ENCODE measurements at regions not wholly inside any gene's neighbourhood (a gene's known extent, or its start where the extent isn't known, plus 50 kb on each side); places are given as distances from the start of the nearest gene placed in this dataset.

DNA sequence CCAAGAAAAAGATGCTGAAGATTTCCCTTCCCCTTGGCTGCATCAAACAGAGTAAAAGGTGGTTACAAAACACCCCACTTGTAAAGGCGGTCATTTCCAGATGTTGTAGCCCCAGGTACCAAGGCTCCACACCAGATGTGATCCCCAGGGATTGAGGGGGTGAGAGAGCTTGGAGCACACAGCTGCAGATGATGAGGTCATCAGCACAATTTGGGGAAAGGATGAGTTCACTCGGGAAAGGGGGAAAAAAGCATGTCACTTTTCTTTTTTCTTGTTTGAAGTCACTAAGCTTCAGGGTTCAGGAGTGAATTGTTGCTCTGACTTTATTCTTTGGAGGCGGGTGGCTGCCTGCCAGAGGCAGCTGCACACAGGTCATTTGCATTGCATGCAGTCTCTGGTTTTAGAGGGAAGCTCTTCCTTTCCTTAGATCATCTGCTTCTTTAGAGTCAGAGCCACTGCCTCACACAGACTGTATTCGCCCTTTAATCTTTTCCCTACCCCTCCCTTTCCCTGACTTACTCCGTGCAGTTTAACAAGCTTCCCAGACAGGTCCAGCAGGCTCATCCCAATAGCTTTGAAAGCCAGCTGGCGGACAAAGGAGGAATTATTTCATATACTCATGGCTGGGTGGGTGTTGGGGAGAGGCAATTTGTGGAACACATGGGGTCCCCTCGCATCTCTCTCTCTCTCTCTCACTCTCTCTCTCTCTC is 409.3 kb upstream of the SLC24A2 start:
- TF ChIP-seq, protein P1, sequence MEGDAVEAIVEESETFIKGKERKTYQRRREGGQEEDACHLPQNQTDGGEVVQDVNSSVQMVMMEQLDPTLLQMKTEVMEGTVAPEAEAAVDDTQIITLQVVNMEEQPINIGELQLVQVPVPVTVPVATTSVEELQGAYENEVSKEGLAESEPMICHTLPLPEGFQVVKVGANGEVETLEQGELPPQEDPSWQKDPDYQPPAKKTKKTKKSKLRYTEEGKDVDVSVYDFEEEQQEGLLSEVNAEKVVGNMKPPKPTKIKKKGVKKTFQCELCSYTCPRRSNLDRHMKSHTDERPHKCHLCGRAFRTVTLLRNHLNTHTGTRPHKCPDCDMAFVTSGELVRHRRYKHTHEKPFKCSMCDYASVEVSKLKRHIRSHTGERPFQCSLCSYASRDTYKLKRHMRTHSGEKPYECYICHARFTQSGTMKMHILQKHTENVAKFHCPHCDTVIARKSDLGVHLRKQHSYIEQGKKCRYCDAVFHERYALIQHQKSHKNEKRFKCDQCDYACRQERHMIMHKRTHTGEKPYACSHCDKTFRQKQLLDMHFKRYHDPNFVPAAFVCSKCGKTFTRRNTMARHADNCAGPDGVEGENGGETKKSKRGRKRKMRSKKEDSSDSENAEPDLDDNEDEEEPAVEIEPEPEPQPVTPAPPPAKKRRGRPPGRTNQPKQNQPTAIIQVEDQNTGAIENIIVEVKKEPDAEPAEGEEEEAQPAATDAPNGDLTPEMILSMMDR (IDR thresholded peaks at IDR 0.05; ENCODE audit: unreplicated experiment) = no peak
- H3K36me3 Mint-ChIP-seq (ENCODE audit: insufficient read depth) = no peaks in the 10 kb centered on the region
- H3K4me3 Mint-ChIP-seq (ENCODE audit: low read depth) = no peak overlapping the region
- peaks cover 6% of the 10 kb centered on the region for H3K4me1 Mint-ChIP-seq (ENCODE audit: low read depth)
- peaks cover 8% of the 10 kb centered on the region for H3K9me3 Mint-ChIP-seq (ENCODE audit: low read depth)
- H3K27me3 Mint-ChIP-seq = no peaks in the 10 kb centered on the region
- DNase-seq (ENCODE audit: low spot score, unreplicated experiment) = no peak
- H3K27ac Mint-ChIP-seq = no peak overlapping the region

GRCh38 chr9:20191228-20191840 is 402.5 kb upstream of the SLC24A2 start:
- Mint-ChIP-seq H3K9me3 (ENCODE audit: low read depth) (peaks cover 8% of the 10 kb centered on the region), H3K27me3 (no peaks in the 10 kb centered on the region), H3K36me3 (ENCODE audit: insufficient read depth) (no peaks in the 10 kb centered on the region), H3K27ac (no peak overlapping the region), H3K4me3 (ENCODE audit: low read depth) (no peak overlapping the region), H3K4me1 (ENCODE audit: low read depth) (peaks cover 18% of the 10 kb centered on the region)
- TF ChIP-seq, protein P1 (IDR thresholded peaks at IDR 0.05; ENCODE audit: unreplicated experiment) = no peak
- DNase-seq (ENCODE audit: low spot score, unreplicated experiment) = no peak

DNA sequence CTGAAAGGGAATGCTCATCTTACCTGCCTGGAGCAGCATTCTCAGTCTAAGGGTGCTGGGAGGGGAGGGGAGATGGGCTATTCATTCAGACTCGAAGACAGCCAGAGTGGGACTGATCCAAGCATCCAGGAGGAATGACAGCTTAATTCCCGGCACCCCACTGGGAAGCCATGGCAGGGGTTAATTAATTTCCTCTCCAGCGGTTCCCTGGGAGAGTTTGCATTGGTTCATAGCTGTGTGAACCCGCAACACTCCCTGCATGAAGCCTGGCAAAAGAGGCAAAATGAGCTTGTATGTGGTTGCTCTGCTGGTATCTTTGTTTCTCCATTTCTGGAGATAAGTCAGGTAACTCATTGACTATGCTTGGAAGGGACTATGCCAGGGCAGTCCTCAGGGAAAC is 401.0 kb upstream of the SLC24A2 start:
- peaks cover 5% of the 10 kb centered on the region for H3K9me3 Mint-ChIP-seq (ENCODE audit: low read depth)
- peaks cover 18% of the 10 kb centered on the region for H3K4me1 Mint-ChIP-seq (ENCODE audit: low read depth)
- no peak overlapping the region for H3K27ac Mint-ChIP-seq
- no peaks in the 10 kb centered on the region for H3K27me3 Mint-ChIP-seq
- H3K4me3 Mint-ChIP-seq (ENCODE audit: low read depth) = no peak overlapping the region
- H3K36me3 Mint-ChIP-seq (ENCODE audit: insufficient read depth) = peaks cover under 1% of the 10 kb centered on the region
- TF ChIP-seq, protein P1 (IDR thresholded peaks at IDR 0.05; ENCODE audit: unreplicated experiment) = no peak
- no peak for DNase-seq (ENCODE audit: low spot score, unreplicated experiment)

GRCh38 chr9:20188616-20189369 is 400.0 kb upstream of the SLC24A2 start:
- TF ChIP-seq, protein P1 (IDR thresholded peaks at IDR 0.05; ENCODE audit: unreplicated experiment) = no peak
- Mint-ChIP-seq H3K9me3 (ENCODE audit: low read depth) (peaks cover 5% of the 10 kb centered on the region), H3K4me1 (ENCODE audit: low read depth) (peaks cover 18% of the 10 kb centered on the region), H3K27me3 (no peaks in the 10 kb centered on the region), H3K4me3 (ENCODE audit: low read depth) (no peak overlapping the region), H3K27ac (no peak overlapping the region), H3K36me3 (ENCODE audit: insufficient read depth) (peaks cover 1% of the 10 kb centered on the region)
- DNase-seq (ENCODE audit: low spot score, unreplicated experiment) = no peak

- Mint-ChIP-seq H3K4me3 (ENCODE audit: low read depth) (no peak overlapping the region), H3K27me3 (no peaks in the 10 kb centered on the region), H3K9me3 (ENCODE audit: low read depth) (peaks cover 10% of the 10 kb centered on the region), H3K4me1 (ENCODE audit: low read depth) (peaks cover 18% of the 10 kb centered on the region), H3K36me3 (ENCODE audit: insufficient read depth) (peaks cover 1% of the 10 kb centered on the region), H3K27ac (no peak overlapping the region)
- TF ChIP-seq, protein P1 (IDR thresholded peaks at IDR 0.05; ENCODE audit: unreplicated experiment) = no peak
- no peak for DNase-seq (ENCODE audit: low spot score, unreplicated experiment)
Observed at GRCh38 chr9:20187318-20187717, 398.5 kb upstream of the SLC24A2 start.
